WTC11 (cell line): ENCODE measurements at regions not wholly inside any gene's neighbourhood (a gene's known extent, or its start where the extent isn't known, plus 50 kb on each side); places are given as distances from the start of the nearest gene placed in this dataset.

Experiments
- ATAC-seq: fragments of 200-7000 bp; cut with Tn5 transposase; 2 replicates; pipeline ENCODE4 v1.10.0; 2021; ENCODE audit warnings: mild to moderate bottlenecking, moderate library complexity
- CTCF ChIA-PET: fragments of 300-600 bp; sonication (Branson Sonifier 250); formaldehyde crosslinking; loops from one replicate; lab custom pipeline; 2021; ENCODE audit warnings: antibody characterized with exemption; lab: Charles Lee
- POLR2A ChIA-PET: fragments of 350-600 bp; sonication (Branson Sonifier 250); formaldehyde crosslinking; loops from one replicate; lab custom pipeline; 2021; ENCODE audit warnings: antibody characterized with exemption; lab: Charles Lee
- DNase-seq: peaks from one replicate; pipeline ENCODE4 v3.0.0; 2021; ENCODE audit warnings: low spot score
- H3K27ac Mint-ChIP-seq: 2 replicates; pipeline ENCODE4 v1.8.0; 2021; ENCODE audit warnings: mixed read lengths
- H3K27me3 Mint-ChIP-seq: 2 replicates; pipeline ENCODE4 v1.8.0; 2021; ENCODE audit warnings: low read depth, mild to moderate bottlenecking, moderate library complexity, mixed read lengths
- H3K36me3 Mint-ChIP-seq: 2 replicates; pipeline ENCODE4 v1.8.0; 2021; ENCODE audit warnings: mixed read lengths
- H3K4me1 Mint-ChIP-seq: 2 replicates; pipeline ENCODE4 v1.8.0; 2022; ENCODE audit warnings: mixed read lengths
- H3K4me3 Mint-ChIP-seq: 2 replicates; pipeline ENCODE4 v1.8.0; 2021; ENCODE audit warnings: mild to moderate bottlenecking, moderate library complexity, mixed read lengths
- H3K9me3 Mint-ChIP-seq: 2 replicates; pipeline ENCODE4 v1.8.0; 2021; ENCODE audit warnings: mixed read lengths
- ELF4 ChIP-seq: sonication (generic); formaldehyde crosslinking; IDR thresholded peaks from 2 replicates; pipeline ENCODE4 v1.8.1; 2022; ENCODE audit warnings: low read depth, mild to moderate bottlenecking, moderate library complexity, missing genetic modification reagents
- ESRRA ChIP-seq: sonication (generic); formaldehyde crosslinking; IDR thresholded peaks from 2 replicates; pipeline ENCODE4 v1.8.1; 2022; ENCODE audit warnings: mild to moderate bottlenecking, missing genetic modification reagents, borderline replicate concordance
- MYBL2 ChIP-seq: sonication (generic); formaldehyde crosslinking; IDR thresholded peaks from 2 replicates; pipeline ENCODE4 v1.8.1; 2023; ENCODE audit warnings: mild to moderate bottlenecking, moderate library complexity, missing genetic modification reagents
- NFYB ChIP-seq: sonication (generic); formaldehyde crosslinking; conservative IDR thresholded peaks from 2 replicates; pipeline ENCODE4 v1.8.0; 2022; ENCODE audit warnings: low read depth, missing genetic modification reagents
- PRRX2 ChIP-seq: fragments of 250-450 bp; sonication (Bioruptor Pico); IDR thresholded peaks from 2 replicates; pipeline ENCODE4 v1.8.0; 2021; ENCODE audit warnings: mild to moderate bottlenecking
- SMAD3 ChIP-seq: sonication (generic); formaldehyde crosslinking; IDR thresholded peaks from 2 replicates; pipeline ENCODE4 v1.8.0; 2022; ENCODE audit warnings: missing genetic modification reagents, mild to moderate bottlenecking, borderline replicate concordance
- SMAD4 ChIP-seq: sonication (generic); formaldehyde crosslinking; IDR thresholded peaks from 2 replicates; pipeline ENCODE4 v1.8.0; 2022; ENCODE audit warnings: mild to moderate bottlenecking, missing genetic modification reagents
- SOX15 ChIP-seq: fragments of 250-450 bp; sonication (Bioruptor Pico); IDR thresholded peaks from 2 replicates; pipeline ENCODE4 v1.9.0; 2021; ENCODE audit warnings: mild to moderate bottlenecking
- TCF7 ChIP-seq: sonication (generic); formaldehyde crosslinking; IDR thresholded peaks from 2 replicates; pipeline ENCODE4 v1.8.0; 2022; ENCODE audit warnings: mild to moderate bottlenecking, low read depth, missing genetic modification reagents, moderate library complexity
- ZNF263 ChIP-seq: sonication (generic); formaldehyde crosslinking; IDR thresholded peaks from 2 replicates; pipeline ENCODE4 v1.8.1; 2022; ENCODE audit warnings: low read depth, mild to moderate bottlenecking, moderate library complexity, missing genetic modification reagents
- ZNF416 ChIP-seq: fragments of 250-450 bp; sonication (Bioruptor Pico); IDR thresholded peaks from 2 replicates; pipeline ENCODE4 v1.9.0; 2021; ENCODE audit warnings: mild to moderate bottlenecking, inconsistent platforms
- TF ChIP-seq, protein P1 (sequence below): sonication (generic); formaldehyde crosslinking; IDR thresholded peaks from 2 replicates; pipeline ENCODE4 v1.8.1; 2022; ENCODE audit warnings: low read depth, missing genetic modification reagents, borderline replicate concordance
- TF ChIP-seq, protein P2 (sequence below): sonication (generic); formaldehyde crosslinking; IDR thresholded peaks from 2 replicates; pipeline ENCODE4 v1.8.1; 2023; ENCODE audit warnings: mild to moderate bottlenecking, moderate library complexity, missing genetic modification reagents
- TF ChIP-seq, protein P3 (sequence below): sonication (generic); formaldehyde crosslinking; IDR thresholded peaks from 2 replicates; pipeline ENCODE4 v1.8.1; 2023; ENCODE audit warnings: mild to moderate bottlenecking, missing genetic modification reagents, moderate library complexity
- TF ChIP-seq, protein P4 (sequence below): sonication (generic); formaldehyde crosslinking; IDR thresholded peaks from 2 replicates; pipeline ENCODE4 v1.8.1; 2022; ENCODE audit warnings: mild to moderate bottlenecking, missing genetic modification reagents, moderate library complexity, borderline replicate concordance
- TF ChIP-seq, protein P5 (sequence below): fragments of 200-600 bp; IDR thresholded peaks from 2 replicates; pipeline ENCODE4 v1.8.0; 2022; ENCODE audit warnings: antibody characterized with exemption
- TF ChIP-seq, protein P6 (sequence below): sonication (generic); formaldehyde crosslinking; IDR thresholded peaks from 2 replicates; pipeline ENCODE4 v1.8.0; 2022; ENCODE audit warnings: mild to moderate bottlenecking, missing genetic modification reagents
- TF ChIP-seq, protein P7 (sequence below): fragments of 250-450 bp; sonication (Bioruptor Pico); IDR thresholded peaks from 2 replicates; pipeline ENCODE4 v1.9.0; 2021; ENCODE audit warnings: moderate library complexity, mild to moderate bottlenecking, inconsistent platforms, borderline replicate concordance

DNA sequence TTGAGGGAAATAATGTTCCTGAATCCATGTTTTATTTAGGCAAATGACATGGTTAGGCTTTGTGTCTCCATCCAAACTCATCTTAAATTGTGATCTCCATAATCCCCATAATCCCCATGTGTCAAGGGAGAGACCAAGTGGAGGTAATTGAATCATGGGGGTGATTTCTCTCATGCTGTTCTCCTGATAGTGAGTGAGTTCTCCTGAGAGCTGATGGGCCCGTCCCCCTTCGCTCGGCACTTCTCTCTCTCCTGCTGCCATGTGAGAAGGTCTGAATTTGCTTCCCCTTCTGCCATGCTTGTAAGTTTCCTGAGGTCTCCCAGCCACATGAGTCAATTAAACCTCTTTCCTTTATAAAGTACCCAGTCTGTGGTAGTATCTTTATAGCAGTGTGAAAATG is 563.0 kb upstream of the NR3C2 start (continued):
- TF ChIP-seq, protein P1, sequence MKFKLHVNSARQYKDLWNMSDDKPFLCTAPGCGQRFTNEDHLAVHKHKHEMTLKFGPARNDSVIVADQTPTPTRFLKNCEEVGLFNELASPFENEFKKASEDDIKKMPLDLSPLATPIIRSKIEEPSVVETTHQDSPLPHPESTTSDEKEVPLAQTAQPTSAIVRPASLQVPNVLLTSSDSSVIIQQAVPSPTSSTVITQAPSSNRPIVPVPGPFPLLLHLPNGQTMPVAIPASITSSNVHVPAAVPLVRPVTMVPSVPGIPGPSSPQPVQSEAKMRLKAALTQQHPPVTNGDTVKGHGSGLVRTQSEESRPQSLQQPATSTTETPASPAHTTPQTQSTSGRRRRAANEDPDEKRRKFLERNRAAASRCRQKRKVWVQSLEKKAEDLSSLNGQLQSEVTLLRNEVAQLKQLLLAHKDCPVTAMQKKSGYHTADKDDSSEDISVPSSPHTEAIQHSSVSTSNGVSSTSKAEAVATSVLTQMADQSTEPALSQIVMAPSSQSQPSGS (CRISPR knock-in tag): no peak

DNA sequence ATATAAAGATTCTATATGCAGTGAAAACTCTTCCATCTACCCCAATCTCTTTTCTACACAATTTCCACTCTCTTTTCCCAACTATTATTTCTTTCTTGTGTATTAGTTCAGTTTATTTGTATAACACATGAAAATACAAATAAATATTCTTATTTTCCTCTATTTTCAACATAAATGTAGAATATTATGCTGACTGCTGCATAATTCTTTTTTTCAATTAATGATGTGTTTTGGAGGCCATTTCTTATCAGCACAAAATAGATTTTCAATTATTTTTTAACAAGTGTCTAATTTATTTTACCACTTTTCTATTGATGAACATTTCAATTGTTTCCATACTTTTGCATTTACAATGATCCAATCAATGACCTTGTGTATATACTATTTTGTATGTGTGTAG is 557.7 kb upstream of the NR3C2 start:
- H3K4me3 Mint-ChIP-seq: no peak overlapping the region
- TF ChIP-seq, protein P2, sequence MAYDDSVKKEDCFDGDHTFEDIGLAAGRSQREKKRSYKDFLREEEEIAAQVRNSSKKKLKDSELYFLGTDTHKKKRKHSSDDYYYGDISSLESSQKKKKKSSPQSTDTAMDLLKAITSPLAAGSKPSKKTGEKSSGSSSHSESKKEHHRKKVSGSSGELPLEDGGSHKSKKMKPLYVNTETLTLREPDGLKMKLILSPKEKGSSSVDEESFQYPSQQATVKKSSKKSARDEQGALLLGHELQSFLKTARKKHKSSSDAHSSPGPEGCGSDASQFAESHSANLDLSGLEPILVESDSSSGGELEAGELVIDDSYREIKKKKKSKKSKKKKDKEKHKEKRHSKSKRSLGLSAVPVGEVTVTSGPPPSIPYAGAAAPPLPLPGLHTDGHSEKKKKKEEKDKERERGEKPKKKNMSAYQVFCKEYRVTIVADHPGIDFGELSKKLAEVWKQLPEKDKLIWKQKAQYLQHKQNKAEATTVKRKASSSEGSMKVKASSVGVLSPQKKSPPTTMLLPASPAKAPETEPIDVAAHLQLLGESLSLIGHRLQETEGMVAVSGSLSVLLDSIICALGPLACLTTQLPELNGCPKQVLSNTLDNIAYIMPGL: no peak
- TF ChIP-seq MYBL2 (CRISPR knock-in tag) (no peak), NFYB (no peak), ESRRA (CRISPR knock-in tag) (no peak), SMAD3 (CRISPR knock-in tag) (no peak), SMAD4 (CRISPR knock-in tag) (no peak), PRRX2 (no peak), ZNF416 (CRISPR knock-in tag) (no peak), ELF4 (no peak), SOX15 (CRISPR knock-in tag) (no peak), ZNF263 (CRISPR knock-in tag) (no peak), TCF7 (no peak)
- TF ChIP-seq, protein P3, sequence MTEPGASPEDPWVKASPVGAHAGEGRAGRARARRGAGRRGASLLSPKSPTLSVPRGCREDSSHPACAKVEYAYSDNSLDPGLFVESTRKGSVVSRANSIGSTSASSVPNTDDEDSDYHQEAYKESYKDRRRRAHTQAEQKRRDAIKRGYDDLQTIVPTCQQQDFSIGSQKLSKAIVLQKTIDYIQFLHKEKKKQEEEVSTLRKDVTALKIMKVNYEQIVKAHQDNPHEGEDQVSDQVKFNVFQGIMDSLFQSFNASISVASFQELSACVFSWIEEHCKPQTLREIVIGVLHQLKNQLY: no peak
- TF ChIP-seq, protein P4, sequence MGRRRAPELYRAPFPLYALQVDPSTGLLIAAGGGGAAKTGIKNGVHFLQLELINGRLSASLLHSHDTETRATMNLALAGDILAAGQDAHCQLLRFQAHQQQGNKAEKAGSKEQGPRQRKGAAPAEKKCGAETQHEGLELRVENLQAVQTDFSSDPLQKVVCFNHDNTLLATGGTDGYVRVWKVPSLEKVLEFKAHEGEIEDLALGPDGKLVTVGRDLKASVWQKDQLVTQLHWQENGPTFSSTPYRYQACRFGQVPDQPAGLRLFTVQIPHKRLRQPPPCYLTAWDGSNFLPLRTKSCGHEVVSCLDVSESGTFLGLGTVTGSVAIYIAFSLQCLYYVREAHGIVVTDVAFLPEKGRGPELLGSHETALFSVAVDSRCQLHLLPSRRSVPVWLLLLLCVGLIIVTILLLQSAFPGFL (CRISPR knock-in tag): no peak
- TF ChIP-seq, protein P5, sequence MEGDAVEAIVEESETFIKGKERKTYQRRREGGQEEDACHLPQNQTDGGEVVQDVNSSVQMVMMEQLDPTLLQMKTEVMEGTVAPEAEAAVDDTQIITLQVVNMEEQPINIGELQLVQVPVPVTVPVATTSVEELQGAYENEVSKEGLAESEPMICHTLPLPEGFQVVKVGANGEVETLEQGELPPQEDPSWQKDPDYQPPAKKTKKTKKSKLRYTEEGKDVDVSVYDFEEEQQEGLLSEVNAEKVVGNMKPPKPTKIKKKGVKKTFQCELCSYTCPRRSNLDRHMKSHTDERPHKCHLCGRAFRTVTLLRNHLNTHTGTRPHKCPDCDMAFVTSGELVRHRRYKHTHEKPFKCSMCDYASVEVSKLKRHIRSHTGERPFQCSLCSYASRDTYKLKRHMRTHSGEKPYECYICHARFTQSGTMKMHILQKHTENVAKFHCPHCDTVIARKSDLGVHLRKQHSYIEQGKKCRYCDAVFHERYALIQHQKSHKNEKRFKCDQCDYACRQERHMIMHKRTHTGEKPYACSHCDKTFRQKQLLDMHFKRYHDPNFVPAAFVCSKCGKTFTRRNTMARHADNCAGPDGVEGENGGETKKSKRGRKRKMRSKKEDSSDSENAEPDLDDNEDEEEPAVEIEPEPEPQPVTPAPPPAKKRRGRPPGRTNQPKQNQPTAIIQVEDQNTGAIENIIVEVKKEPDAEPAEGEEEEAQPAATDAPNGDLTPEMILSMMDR: no peak
- TF ChIP-seq, protein P6, sequence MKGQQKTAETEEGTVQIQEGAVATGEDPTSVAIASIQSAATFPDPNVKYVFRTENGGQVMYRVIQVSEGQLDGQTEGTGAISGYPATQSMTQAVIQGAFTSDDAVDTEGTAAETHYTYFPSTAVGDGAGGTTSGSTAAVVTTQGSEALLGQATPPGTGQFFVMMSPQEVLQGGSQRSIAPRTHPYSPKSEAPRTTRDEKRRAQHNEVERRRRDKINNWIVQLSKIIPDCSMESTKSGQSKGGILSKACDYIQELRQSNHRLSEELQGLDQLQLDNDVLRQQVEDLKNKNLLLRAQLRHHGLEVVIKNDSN (CRISPR knock-in tag): no peak
- TF ChIP-seq, protein P7, sequence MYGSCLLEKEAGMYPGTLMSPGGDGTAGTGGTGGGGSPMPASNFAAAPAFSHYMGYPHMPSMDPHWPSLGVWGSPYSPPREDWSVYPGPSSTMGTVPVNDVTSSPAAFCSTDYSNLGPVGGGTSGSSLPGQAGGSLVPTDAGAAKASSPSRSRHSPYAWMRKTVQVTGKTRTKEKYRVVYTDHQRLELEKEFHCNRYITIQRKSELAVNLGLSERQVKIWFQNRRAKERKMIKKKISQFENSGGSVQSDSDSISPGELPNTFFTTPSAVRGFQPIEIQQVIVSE (CRISPR knock-in tag): no peak
- H3K36me3 Mint-ChIP-seq: no peaks in the 10 kb centered on the region
- H3K27me3 Mint-ChIP-seq: no peaks in the 10 kb centered on the region
- no peaks in the 10 kb centered on the region for H3K9me3 Mint-ChIP-seq
- H3K27ac Mint-ChIP-seq: no peak overlapping the region
- CTCF ChIA-PET: no interaction called here
- POLR2A ChIA-PET: no interaction called here
- DNase-seq (no peak), ATAC-seq (no peak)
- no peaks in the 10 kb centered on the region for H3K4me1 Mint-ChIP-seq
